NOMO-1 treated with DMSO at 0.1 percent for 48 hours (cell line): ENCODE measurements at regions not wholly inside any gene's neighbourhood (a gene's known extent, or its start where the extent isn't known, plus 50 kb on each side); places are given as distances from the start of the nearest gene placed in this dataset.

Experiments used
- DNase-seq: peaks from one replicate; lab custom pipeline; 2025; ENCODE audit not compliant: unreplicated experiment; lab: John Stamatoyannopoulos, UW

- no peak for DNase-seq
Observed at GRCh38 chr17:15112846-15113617, 152.1 kb downstream of the PMP22 start.

- no peak for DNase-seq
Observed at GRCh38 chr17:15109608-15110007, 155.5 kb downstream of the PMP22 start.

GRCh38 chr17:15108992-15109391 lies 156.1 kb downstream of the PMP22 start:
- DNase-seq = no peak

- DNase-seq = no peak
Observed at GRCh38 chr17:15106540-15106939, 158.6 kb downstream of the PMP22 start.

- DNase-seq = no peak
Observed at GRCh38 chr17:15103785-15104184, 161.3 kb downstream of the PMP22 start.

- DNase-seq = no peak
Observed at GRCh38 chr17:15101175-15101574, 164.0 kb downstream of the PMP22 start.

- no peak for DNase-seq
Observed at GRCh38 chr17:15096511-15096910, 168.6 kb downstream of the PMP22 start.

- no peak for DNase-seq
Observed at GRCh38 chr17:15095935-15096334, 169.2 kb downstream of the PMP22 start.

- DNase-seq = no peak
Observed at GRCh38 chr17:15092762-15093161, 172.4 kb downstream of the PMP22 start.

- no peak for DNase-seq
Observed at GRCh38 chr17:15092261-15092660, 172.9 kb downstream of the PMP22 start.

GRCh38 chr17:15091825-15092224 lies 173.3 kb downstream of the PMP22 start:
- DNase-seq = no peak

- no peak for DNase-seq
Observed at GRCh38 chr17:15090533-15090932, 174.6 kb downstream of the PMP22 start.

- DNase-seq = no peak
Observed at GRCh38 chr17:15087946-15088345, 177.2 kb downstream of the PMP22 start.

GRCh38 chr17:15086776-15087295 lies 178.3 kb downstream of the PMP22 start:
- no peak for DNase-seq

- no peak for DNase-seq
Observed at GRCh38 chr17:15085890-15086677, 179.0 kb downstream of the PMP22 start.

- no peak for DNase-seq
Observed at GRCh38 chr17:15083225-15083624, 181.9 kb downstream of the PMP22 start.

- no peak for DNase-seq
Observed at GRCh38 chr17:15081008-15081407, 184.1 kb downstream of the PMP22 start.

- no peak for DNase-seq
Observed at GRCh38 chr17:15078570-15078969, 186.6 kb downstream of the PMP22 start.

- DNase-seq = no peak
Observed at GRCh38 chr17:15076991-15077663, 188.0 kb downstream of the PMP22 start.

- no peak for DNase-seq
Observed at GRCh38 chr17:15051933-15052332, 213.2 kb downstream of the PMP22 start.

GRCh38 chr17:15049795-15050160 lies 215.3 kb downstream of the PMP22 start:
- no peak for DNase-seq
